Astrocyte of the cerebellum (primary cell): ENCODE measurements at regions not wholly inside any gene's neighbourhood (a gene's known extent, or its start where the extent isn't known, plus 50 kb on each side); places are given as distances from the start of the nearest gene placed in this dataset.

ENCODE experiments used
- DNase-seq: peaks from one replicate; pipeline ENCODE4 v3.0.0-alpha.2; 2011; ENCODE audit warnings: low read depth
- H3K4me3 ChIP-seq: 2 replicates; pipeline ENCODE4 v1.5.1; 2011; ENCODE audit warnings: mild to moderate bottlenecking, low read depth, low read length, moderate library complexity
- in situ Hi-C: cut with HindIII; loops from 2 replicates; pipeline ENCODE4 v1.10.0; 2017; ENCODE audit warnings: low sequenced_read_pairs
- TF ChIP-seq, protein P1 (sequence below): IDR thresholded peaks from 2 replicates; pipeline ENCODE4 v1.5.1; 2012; ENCODE audit warnings: low read length, low read depth, moderate library complexity, mild to moderate bottlenecking; ENCODE audit errors: missing control alignments

DNA sequence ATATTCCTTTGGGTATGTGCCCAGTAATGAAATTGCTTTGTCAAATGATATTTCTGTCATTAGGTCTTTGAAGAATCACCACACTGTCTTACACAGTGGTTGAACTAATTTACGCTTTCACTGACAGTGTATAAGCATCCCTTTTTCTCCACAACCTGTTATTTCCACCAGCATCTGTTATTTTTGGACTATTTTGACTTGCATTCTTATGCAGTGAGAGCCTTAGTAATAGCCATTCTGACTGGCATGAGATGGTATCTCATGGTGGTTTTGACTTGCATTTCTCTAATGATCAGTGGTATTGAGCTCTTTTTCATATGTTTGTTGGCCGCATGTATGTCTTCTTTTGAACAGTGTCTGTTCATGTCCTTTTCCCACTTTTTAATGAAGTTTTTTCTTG lies 92.0 kb upstream of the SPATA13 start:
- TF ChIP-seq, protein P1, sequence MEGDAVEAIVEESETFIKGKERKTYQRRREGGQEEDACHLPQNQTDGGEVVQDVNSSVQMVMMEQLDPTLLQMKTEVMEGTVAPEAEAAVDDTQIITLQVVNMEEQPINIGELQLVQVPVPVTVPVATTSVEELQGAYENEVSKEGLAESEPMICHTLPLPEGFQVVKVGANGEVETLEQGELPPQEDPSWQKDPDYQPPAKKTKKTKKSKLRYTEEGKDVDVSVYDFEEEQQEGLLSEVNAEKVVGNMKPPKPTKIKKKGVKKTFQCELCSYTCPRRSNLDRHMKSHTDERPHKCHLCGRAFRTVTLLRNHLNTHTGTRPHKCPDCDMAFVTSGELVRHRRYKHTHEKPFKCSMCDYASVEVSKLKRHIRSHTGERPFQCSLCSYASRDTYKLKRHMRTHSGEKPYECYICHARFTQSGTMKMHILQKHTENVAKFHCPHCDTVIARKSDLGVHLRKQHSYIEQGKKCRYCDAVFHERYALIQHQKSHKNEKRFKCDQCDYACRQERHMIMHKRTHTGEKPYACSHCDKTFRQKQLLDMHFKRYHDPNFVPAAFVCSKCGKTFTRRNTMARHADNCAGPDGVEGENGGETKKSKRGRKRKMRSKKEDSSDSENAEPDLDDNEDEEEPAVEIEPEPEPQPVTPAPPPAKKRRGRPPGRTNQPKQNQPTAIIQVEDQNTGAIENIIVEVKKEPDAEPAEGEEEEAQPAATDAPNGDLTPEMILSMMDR, result no peak
- in situ Hi-C loops, result no loop called here
- H3K4me3 ChIP-seq, result no peak overlapping the region
- DNase-seq, result no peak

DNA sequence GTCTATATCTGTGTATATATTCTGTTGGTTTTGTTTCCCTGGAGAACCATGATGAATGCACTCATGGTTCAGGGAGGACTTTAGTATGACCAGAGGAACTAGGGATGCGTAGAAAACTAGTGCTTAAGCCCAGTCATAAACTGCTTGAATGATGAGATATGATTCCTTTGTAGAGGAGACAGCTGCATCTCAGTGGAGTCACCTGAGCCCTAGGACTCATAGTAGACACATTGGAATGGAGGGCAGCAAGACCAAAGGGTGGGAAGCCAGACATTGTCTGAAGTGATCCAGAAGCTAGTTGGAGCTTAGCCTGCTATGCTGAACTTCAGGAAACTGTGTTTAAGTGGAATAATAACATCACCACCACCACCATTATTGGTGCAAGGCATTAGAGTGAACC lies 89.5 kb upstream of the SPATA13 start:
- TF ChIP-seq, protein P1, result no peak
- DNase-seq, result no peak
- in situ Hi-C loops, result no loop called here
- H3K4me3 ChIP-seq, result no peak overlapping the region

DNA sequence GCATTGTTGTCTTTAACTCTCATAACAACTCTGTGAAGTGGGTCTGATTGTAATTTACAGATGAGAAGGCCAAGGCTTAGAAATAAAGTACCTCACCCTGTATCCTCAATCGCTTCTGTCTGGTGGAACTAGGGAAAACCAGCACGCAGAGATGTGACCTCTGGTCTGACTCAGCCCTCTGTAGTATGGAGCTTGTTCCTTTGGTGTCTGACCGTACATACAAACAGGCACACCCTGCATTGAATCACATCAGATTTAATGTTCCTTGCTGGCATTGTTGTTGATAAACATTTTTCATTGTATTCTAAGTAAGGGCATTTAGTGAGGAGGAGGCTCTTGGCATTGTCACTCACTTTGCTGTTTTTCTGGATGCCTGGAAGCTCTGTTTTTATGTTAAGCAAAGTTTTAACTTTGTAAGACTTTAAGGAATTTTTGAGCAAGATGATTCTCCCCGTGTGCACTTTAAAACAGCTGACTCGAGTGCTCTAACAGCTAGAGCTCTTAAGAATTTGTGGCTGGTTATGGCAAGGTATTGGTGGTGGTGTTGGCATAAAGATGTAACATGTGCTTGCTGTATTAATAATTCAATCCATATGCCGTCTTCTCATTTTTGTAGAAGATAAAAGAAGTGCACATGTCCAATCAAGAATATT lies 89.0 kb upstream of the SPATA13 start:
- TF ChIP-seq, protein P1, result no peak
- no peak for DNase-seq
- in situ Hi-C loops, result no loop called here
- H3K4me3 ChIP-seq, result no peak overlapping the region

DNA sequence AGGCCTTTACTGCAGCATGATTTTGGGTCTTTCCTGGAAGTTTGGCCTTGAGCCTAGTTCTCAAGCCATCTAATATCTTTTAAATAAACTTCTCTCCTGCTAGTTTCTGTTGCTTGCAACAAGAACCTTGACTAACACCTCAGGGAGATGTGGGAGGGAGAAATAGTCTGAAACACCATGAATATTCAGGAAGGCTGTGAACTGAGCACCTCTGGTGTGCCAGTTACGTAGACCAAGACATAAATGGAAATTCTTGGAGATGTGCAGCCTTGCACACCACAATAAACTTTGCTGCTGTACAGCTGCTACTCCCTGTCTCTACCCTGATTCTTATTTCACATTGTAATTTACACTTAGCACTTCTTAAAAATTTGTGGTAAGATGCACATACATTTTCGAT lies 86.9 kb upstream of the SPATA13 start:
- DNase-seq, result no peak
- TF ChIP-seq, protein P1, result no peak
- in situ Hi-C loops, result no loop called here

DNA sequence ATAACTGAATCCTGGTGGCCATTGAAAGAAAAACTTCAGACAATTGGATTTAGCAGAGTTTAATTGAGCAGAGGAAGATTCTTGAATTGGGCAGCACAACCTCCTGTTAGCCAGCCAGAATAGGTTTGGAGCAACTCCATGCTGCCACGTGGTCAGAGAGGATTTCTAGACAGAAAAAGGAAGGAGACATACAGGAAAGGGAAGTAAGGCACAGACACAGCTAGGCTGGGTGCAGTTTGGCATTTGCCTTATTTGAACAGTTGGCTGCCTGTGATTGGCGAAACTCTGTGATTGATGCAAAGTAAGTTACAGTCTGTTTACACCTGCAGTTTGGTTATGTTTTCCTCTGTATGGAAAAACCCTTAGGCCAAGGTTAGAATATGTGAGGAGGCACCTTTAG lies 85.8 kb upstream of the SPATA13 start:
- no peak for DNase-seq
- TF ChIP-seq, protein P1, result no peak
- in situ Hi-C loops, result no loop called here
- no peak overlapping the region for H3K4me3 ChIP-seq

More for the DNA sequence above, 86.9 kb upstream of the SPATA13 start:
- H3K4me3 ChIP-seq, result no peak overlapping the region

DNA sequence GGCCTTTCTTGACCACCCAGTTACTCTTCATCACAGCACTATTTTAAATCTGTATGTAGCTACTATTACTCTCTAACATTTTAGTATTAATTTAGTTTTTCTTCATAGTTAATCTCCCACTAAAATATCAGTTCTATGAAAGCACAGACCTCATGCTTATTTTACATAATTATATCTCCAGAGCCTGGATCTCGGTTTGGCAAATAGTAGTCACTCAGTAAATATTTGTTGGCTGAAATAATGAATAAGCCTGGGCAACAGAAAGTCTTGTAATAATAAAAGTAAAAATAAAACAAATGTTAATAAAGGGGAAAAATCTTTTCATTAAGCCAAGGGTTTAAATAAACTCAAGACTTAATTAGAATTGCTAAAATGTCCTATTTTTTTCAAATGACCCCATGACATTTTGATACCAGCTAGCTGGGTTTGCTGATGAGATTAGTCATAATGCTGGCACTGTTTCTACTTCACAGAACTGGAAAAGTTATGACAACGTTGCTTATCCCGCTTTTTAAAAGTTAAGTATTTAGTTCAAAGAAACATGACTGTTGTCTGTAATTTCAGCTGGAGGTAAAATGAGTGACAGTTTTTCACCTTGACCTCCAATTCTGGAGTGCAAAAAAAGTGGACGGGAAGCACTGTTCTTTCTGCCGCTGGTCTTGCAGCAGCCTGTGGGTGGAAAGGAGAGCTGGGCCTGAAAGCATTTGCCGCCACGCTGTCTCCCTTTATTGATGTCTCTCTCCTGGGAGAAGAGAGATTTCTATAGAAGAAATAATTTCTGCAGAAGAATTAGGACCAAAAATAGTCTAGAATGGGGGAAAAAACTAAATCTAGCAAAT lies 85.2 kb upstream of the SPATA13 start:
- in situ Hi-C loops, result no loop called here
- TF ChIP-seq, protein P1, result no peak
- no peak overlapping the region for H3K4me3 ChIP-seq
- DNase-seq, result no peak
